ENCODE measurements at regions not wholly inside any gene's neighbourhood (a gene's known extent, or its start where the extent isn't known, plus 50 kb on each side); places are given as distances from the start of the nearest gene placed in this dataset.
"Not testable (repeated sequence)": the region's sequence is repeated elsewhere in the genome, so short reads cannot be mapped to it uniquely, and the experiment has no call there.

- TF ChIP-seq EZH2phosphoT487 (IDR thresholded peaks at IDR 0.05; ENCODE audit: borderline replicate concordance, low read length) (no peak), CTCF (conservative IDR thresholded peaks at IDR 0.05; ENCODE audit: low read depth, low read length) (no peak), EZH2 (IDR thresholded peaks at IDR 0.05; ENCODE audit: low read length, unreplicated experiment) (no peak)
Measured at GRCh38 chrX:750263-750662, 119.7 kb downstream of the SHOX start.

GRCh38 chrX:747176-747575 lies 116.6 kb downstream of the SHOX start:
- no peak overlapping the region for H3K9ac ChIP-seq (ENCODE audit: low read length)
- intact Hi-C loops (cut with micrococcal nuclease) = no loop called here
- no peak overlapping the region for H3K4me3 ChIP-seq (ENCODE audit: low read length)
- no peaks in the 10 kb centered on the region for H3K4me1 ChIP-seq (ENCODE audit: insufficient read depth, low read length)
- H3K4me2 ChIP-seq (ENCODE audit: low read length) = no peak overlapping the region
- H3K27ac ChIP-seq (ENCODE audit: low read length) = no peak overlapping the region
- CTCF ChIA-PET = no interaction called here
- no peaks in the 10 kb centered on the region for H4K20me1 ChIP-seq (ENCODE audit: low read length)
- no peaks in the 10 kb centered on the region for H3K9me3 ChIP-seq (ENCODE audit: low read length)
- no peaks in the 10 kb centered on the region for H3F3A ChIP-seq (ENCODE audit: low read length, unreplicated experiment)
- H2AFZ ChIP-seq (ENCODE audit: low read length) = no peak overlapping the region
- no TSS peak for BruUV-seq (replicated peaks)
- no peaks in the 10 kb centered on the region for H3K27me3 ChIP-seq (ENCODE audit: low read length)
- no peak for DNase-seq
- no peak for TF ChIP-seq EZH2phosphoT487 (IDR thresholded peaks at IDR 0.05; ENCODE audit: borderline replicate concordance, low read length)
- no peak for TF ChIP-seq CTCF (conservative IDR thresholded peaks at IDR 0.05; ENCODE audit: low read depth, low read length)
- no peak for TF ChIP-seq EZH2 (IDR thresholded peaks at IDR 0.05; ENCODE audit: low read length, unreplicated experiment)
- POLR2A ChIA-PET (ENCODE audit: unreplicated experiment) = no interaction called here
- no peaks in the 10 kb centered on the region for H3K9me2 ChIP-seq (replicated peaks; ENCODE audit: low read length)
- no peak for ATAC-seq
- no peaks in the 10 kb centered on the region for H3K36me3 ChIP-seq (ENCODE audit: low read depth, low read length)
- H3K79me2 ChIP-seq (ENCODE audit: low read length) = no peaks in the 10 kb centered on the region

More at GRCh38 chrX:750263-750662, 119.7 kb downstream of the SHOX start:
- H3K9me3 ChIP-seq (ENCODE audit: low read length) = no peaks in the 10 kb centered on the region
- H3K9me2 ChIP-seq (replicated peaks; ENCODE audit: low read length) = no peaks in the 10 kb centered on the region
- H3K79me2 ChIP-seq (ENCODE audit: low read length) = no peaks in the 10 kb centered on the region
- ChIA-PET CTCF (no interaction called here), POLR2A (ENCODE audit: unreplicated experiment) (no interaction called here)
- H3K36me3 ChIP-seq (ENCODE audit: low read depth, low read length) = no peaks in the 10 kb centered on the region
- BruUV-seq (replicated peaks) = no TSS peak
- no peak overlapping the region for H3K4me2 ChIP-seq (ENCODE audit: low read length)
- intact Hi-C loops (cut with micrococcal nuclease) = no loop called here
- DNase-seq (no peak), ATAC-seq (no peak)
- H3K27me3 ChIP-seq (ENCODE audit: low read length) = peaks cover 5% of the 10 kb centered on the region; the same call in 1 of the 2 replicates
- no peak overlapping the region for H3K27ac ChIP-seq (ENCODE audit: low read length)
- H3F3A ChIP-seq (ENCODE audit: low read length, unreplicated experiment) = no peaks in the 10 kb centered on the region
- no peaks in the 10 kb centered on the region for H4K20me1 ChIP-seq (ENCODE audit: low read length)
- no peak overlapping the region for H3K9ac ChIP-seq (ENCODE audit: low read length)
- H2AFZ ChIP-seq (ENCODE audit: low read length) = no peak overlapping the region
- H3K4me1 ChIP-seq (ENCODE audit: insufficient read depth, low read length) = no peaks in the 10 kb centered on the region
- no peak overlapping the region for H3K4me3 ChIP-seq (ENCODE audit: low read length)

- intact Hi-C loops (cut with micrococcal nuclease) = no loop called here
- Histone ChIP-seq H3K4me1 (ENCODE audit: insufficient read depth, low read length) (no peaks in the 10 kb centered on the region), H3K9me2 (replicated peaks; ENCODE audit: low read length) (no peaks in the 10 kb centered on the region), H3K79me2 (ENCODE audit: low read length) (no peaks in the 10 kb centered on the region), H4K20me1 (ENCODE audit: low read length) (no peaks in the 10 kb centered on the region), H3K36me3 (ENCODE audit: low read depth, low read length) (no peaks in the 10 kb centered on the region), H2AFZ (ENCODE audit: low read length) (no peak overlapping the region), H3K9ac (ENCODE audit: low read length) (no peak overlapping the region), H3K4me2 (ENCODE audit: low read length) (no peak overlapping the region), H3K9me3 (ENCODE audit: low read length) (no peaks in the 10 kb centered on the region), H3K27me3 (ENCODE audit: low read length) (no peaks in the 10 kb centered on the region), H3K27ac (ENCODE audit: low read length) (no peak overlapping the region), H3F3A (ENCODE audit: low read length, unreplicated experiment) (no peaks in the 10 kb centered on the region), H3K4me3 (ENCODE audit: low read length) (no peak overlapping the region)
- ChIA-PET POLR2A (ENCODE audit: unreplicated experiment) (no interaction called here), CTCF (no interaction called here)
- no TSS peak for BruUV-seq (replicated peaks)
- TF ChIP-seq EZH2 (IDR thresholded peaks at IDR 0.05; ENCODE audit: low read length, unreplicated experiment) (no peak), EZH2phosphoT487 (IDR thresholded peaks at IDR 0.05; ENCODE audit: borderline replicate concordance, low read length) (no peak), CTCF (conservative IDR thresholded peaks at IDR 0.05; ENCODE audit: low read depth, low read length) (no peak)
- no peak for ATAC-seq
- no peak for DNase-seq
Measured at GRCh38 chrX:739611-740010, 109.0 kb downstream of the SHOX start.

GRCh38 chrX:737021-737420 lies 106.4 kb downstream of the SHOX start:
- H4K20me1 ChIP-seq (ENCODE audit: low read length); H3K36me3 ChIP-seq (ENCODE audit: low read depth, low read length); H3K4me1 ChIP-seq (ENCODE audit: insufficient read depth, low read length); DNase-seq; H3K9me3 ChIP-seq (ENCODE audit: low read length); CTCF ChIA-PET; H3K4me2 ChIP-seq (ENCODE audit: low read length); BruUV-seq (replicated peaks); H3K27me3 ChIP-seq (ENCODE audit: low read length); H2AFZ ChIP-seq (ENCODE audit: low read length); intact Hi-C loops (cut with micrococcal nuclease); H3K27ac ChIP-seq (ENCODE audit: low read length); H3K9me2 ChIP-seq (replicated peaks; ENCODE audit: low read length); H3K9ac ChIP-seq (ENCODE audit: low read length); ATAC-seq; H3K4me3 ChIP-seq (ENCODE audit: low read length); H3F3A ChIP-seq (ENCODE audit: low read length, unreplicated experiment); H3K79me2 ChIP-seq (ENCODE audit: low read length); POLR2A ChIA-PET (ENCODE audit: unreplicated experiment): not testable (repeated sequence)

Measured in PC-3 (cell line).